ENCODE measurements at regions not wholly inside any gene's neighbourhood (a gene's known extent, or its start where the extent isn't known, plus 50 kb on each side); places are given as distances from the start of the nearest gene placed in this dataset.

- DNase-seq (ENCODE audit: insufficient read length, low spot score) (no peak), FAIRE-seq (no peak)
- TF ChIP-seq POLR2A (IDR thresholded peaks at IDR 0.05; ENCODE audit: low read depth, low read length) (no peak), POU2F2 (IDR thresholded peaks at IDR 0.05; ENCODE audit: low read depth, low read length) (no peak), SPI1 (IDR thresholded peaks at IDR 0.05; ENCODE audit: low read depth, low read length) (no peak), TAF1 (IDR thresholded peaks at IDR 0.05; ENCODE audit: low read depth, low read length) (no peak), PAX5 (IDR thresholded peaks at IDR 0.05; ENCODE audit: insufficient read depth, low read length, severe bottlenecking) (no peak), POLR2AphosphoS5 (IDR thresholded peaks at IDR 0.05; ENCODE audit: low read depth, low read length) (no peak)
These were observed 317.1 kb upstream of the NPVF start for GRCh38 chr7:25545124-25546008.

DNA sequence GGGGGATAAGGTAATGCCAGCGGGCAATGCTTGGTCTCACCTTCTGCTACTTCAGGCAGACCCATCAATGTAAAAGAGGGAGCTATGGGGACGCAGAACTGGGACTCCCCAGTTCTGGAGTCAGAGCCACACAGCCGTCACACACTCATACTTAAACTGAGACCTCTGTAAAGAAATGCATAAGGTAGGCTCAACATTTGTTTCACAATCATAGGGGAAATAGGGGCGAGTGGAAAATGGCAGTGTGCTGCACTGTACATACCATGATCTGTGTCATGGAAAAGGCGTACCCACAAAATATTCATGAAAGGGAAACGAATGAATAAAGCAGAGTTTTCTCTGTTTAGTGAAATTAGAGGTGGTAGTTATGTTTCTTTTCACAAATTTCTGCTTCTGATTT is 318.0 kb upstream of the NPVF start:
- DNase-seq (ENCODE audit: insufficient read length, low spot score) (no peak), FAIRE-seq (no peak)
- TF ChIP-seq POU2F2 (IDR thresholded peaks at IDR 0.05; ENCODE audit: low read depth, low read length) (no peak), SPI1 (IDR thresholded peaks at IDR 0.05; ENCODE audit: low read depth, low read length) (no peak), POLR2AphosphoS5 (IDR thresholded peaks at IDR 0.05; ENCODE audit: low read depth, low read length) (no peak), TAF1 (IDR thresholded peaks at IDR 0.05; ENCODE audit: low read depth, low read length) (no peak), POLR2A (IDR thresholded peaks at IDR 0.05; ENCODE audit: low read depth, low read length) (no peak), PAX5 (IDR thresholded peaks at IDR 0.05; ENCODE audit: insufficient read depth, low read length, severe bottlenecking) (no peak)

GRCh38 chr7:25549271-25549921 is 321.1 kb upstream of the NPVF start:
- no peak for TF ChIP-seq PAX5 (IDR thresholded peaks at IDR 0.05; ENCODE audit: insufficient read depth, low read length, severe bottlenecking)
- no peak for TF ChIP-seq POLR2A (IDR thresholded peaks at IDR 0.05; ENCODE audit: low read depth, low read length)
- no peak for TF ChIP-seq SPI1 (IDR thresholded peaks at IDR 0.05; ENCODE audit: low read depth, low read length)
- TF ChIP-seq POU2F2 (IDR thresholded peaks at IDR 0.05; ENCODE audit: low read depth, low read length) = no peak
- no peak for TF ChIP-seq POLR2AphosphoS5 (IDR thresholded peaks at IDR 0.05; ENCODE audit: low read depth, low read length)
- no peak for TF ChIP-seq TAF1 (IDR thresholded peaks at IDR 0.05; ENCODE audit: low read depth, low read length)
- FAIRE-seq = no peak
- no peak for DNase-seq (ENCODE audit: insufficient read length, low spot score)

DNA sequence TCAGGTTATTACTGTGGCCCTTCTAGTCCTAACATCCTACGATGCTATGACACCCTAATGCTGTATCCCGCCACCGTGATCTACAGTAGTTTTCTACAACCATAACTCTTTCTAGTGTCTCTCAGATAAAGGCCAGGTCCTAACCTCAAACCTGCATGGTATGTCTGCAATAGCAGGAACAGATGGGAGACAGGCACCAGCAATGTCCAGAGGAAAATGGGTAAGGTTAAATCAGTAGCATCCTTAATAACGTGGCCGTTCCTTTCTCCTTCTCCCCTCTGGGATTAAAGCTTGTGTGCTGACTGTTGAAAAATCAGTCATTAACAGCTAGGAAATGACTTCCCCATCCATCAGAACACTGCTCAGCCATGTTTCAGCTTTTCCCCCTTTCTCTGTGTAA is 321.9 kb upstream of the NPVF start:
- no peak for FAIRE-seq
- DNase-seq (ENCODE audit: insufficient read length, low spot score) = no peak
- TF ChIP-seq POLR2AphosphoS5 (IDR thresholded peaks at IDR 0.05; ENCODE audit: low read depth, low read length) (no peak), SPI1 (IDR thresholded peaks at IDR 0.05; ENCODE audit: low read depth, low read length) (no peak), PAX5 (IDR thresholded peaks at IDR 0.05; ENCODE audit: insufficient read depth, low read length, severe bottlenecking) (no peak), POLR2A (IDR thresholded peaks at IDR 0.05; ENCODE audit: low read depth, low read length) (no peak), POU2F2 (IDR thresholded peaks at IDR 0.05; ENCODE audit: low read depth, low read length) (no peak), TAF1 (IDR thresholded peaks at IDR 0.05; ENCODE audit: low read depth, low read length) (no peak)

- FAIRE-seq (no peak), DNase-seq (ENCODE audit: insufficient read length, low spot score) (no peak)
- no peak for TF ChIP-seq POLR2AphosphoS5 (IDR thresholded peaks at IDR 0.05; ENCODE audit: low read depth, low read length)
- no peak for TF ChIP-seq TAF1 (IDR thresholded peaks at IDR 0.05; ENCODE audit: low read depth, low read length)
- TF ChIP-seq SPI1 (IDR thresholded peaks at IDR 0.05; ENCODE audit: low read depth, low read length) = no peak
These were observed 324.7 kb upstream of the NPVF start for GRCh38 chr7:25552998-25553397.

DNA sequence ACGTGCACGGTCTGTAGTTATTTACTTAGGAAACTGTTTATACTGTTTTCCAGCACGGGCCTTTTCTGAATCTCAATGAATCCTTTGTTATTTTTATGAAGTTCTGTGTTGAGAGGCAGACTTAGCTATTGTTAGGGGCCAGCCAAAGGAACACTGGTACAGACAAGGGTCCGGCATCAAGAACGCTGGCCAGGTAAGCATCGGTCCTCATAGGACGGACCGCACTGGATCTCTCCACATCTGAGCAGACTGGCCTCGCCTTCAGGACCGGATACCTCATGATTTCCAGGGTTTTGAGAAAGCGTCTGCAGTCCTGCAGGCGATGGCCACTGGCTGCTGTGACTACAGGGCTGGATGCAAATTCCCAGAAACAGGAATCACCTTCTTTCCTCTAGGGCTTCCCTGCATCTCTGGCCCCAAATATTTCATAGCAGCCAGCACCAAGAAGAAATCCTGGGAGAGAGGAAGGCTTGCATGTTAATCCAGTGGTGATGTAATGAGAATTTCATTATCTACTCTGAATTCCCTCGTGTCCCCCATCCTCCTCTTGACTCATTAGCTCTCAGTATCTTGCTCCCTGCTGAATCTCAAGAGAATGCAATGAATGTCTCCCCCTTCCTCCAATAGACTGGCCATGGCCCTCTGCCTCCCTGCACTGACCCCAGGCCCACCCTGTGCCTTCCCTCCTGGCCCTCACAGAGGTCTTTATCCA is 325.4 kb upstream of the NPVF start:
- FAIRE-seq = no peak
- TF ChIP-seq PAX5 (IDR thresholded peaks at IDR 0.05; ENCODE audit: insufficient read depth, low read length, severe bottlenecking) (no peak), POU2F2 (IDR thresholded peaks at IDR 0.05; ENCODE audit: low read depth, low read length) (no peak), POLR2AphosphoS5 (IDR thresholded peaks at IDR 0.05; ENCODE audit: low read depth, low read length) (no peak), SPI1 (IDR thresholded peaks at IDR 0.05; ENCODE audit: low read depth, low read length) (no peak), TAF1 (IDR thresholded peaks at IDR 0.05; ENCODE audit: low read depth, low read length) (no peak), POLR2A (IDR thresholded peaks at IDR 0.05; ENCODE audit: low read depth, low read length) (no peak)
- no peak for DNase-seq (ENCODE audit: insufficient read length, low spot score)

DNA sequence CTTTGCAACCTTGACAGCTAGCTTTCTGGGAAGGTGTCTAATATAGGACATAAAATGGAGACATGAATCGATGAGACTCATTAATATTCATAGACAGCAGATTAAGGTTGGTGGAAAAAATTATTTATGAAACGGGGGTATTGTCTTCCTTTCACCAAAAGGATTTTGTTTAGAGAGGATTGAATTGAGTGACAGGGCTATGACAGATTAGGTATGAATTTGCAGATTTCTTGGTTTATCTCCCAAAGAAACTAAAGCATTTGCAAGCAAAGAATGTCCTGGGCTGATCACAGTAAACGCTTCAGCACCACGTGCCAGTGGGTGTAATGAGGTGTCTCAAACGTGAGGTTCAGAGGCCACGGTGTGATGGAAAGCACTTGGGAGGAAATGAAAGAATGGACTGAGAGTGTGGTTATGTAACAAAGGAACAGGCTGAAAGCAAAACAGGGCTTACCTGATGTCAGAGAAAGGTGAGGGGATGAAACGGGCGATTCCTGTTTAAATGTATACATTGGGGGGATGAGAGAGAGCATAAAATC is 329.2 kb upstream of the NPVF start:
- TF ChIP-seq SPI1 (IDR thresholded peaks at IDR 0.05; ENCODE audit: low read depth, low read length) = 0 out of 2 replicates have a peak, but pooled peaks have one; percentile 6
- TF ChIP-seq TAF1 (IDR thresholded peaks at IDR 0.05; ENCODE audit: low read depth, low read length) = no peak
- TF ChIP-seq PAX5 (IDR thresholded peaks at IDR 0.05; ENCODE audit: insufficient read depth, low read length, severe bottlenecking) = no peak
- FAIRE-seq (no peak), DNase-seq (ENCODE audit: insufficient read length, low spot score) (no peak)

- FAIRE-seq (no peak), DNase-seq (ENCODE audit: insufficient read length, low spot score) (no peak)
- TF ChIP-seq POU2F2 (IDR thresholded peaks at IDR 0.05; ENCODE audit: low read depth, low read length) (no peak), SPI1 (IDR thresholded peaks at IDR 0.05; ENCODE audit: low read depth, low read length) (no peak), PAX5 (IDR thresholded peaks at IDR 0.05; ENCODE audit: insufficient read depth, low read length, severe bottlenecking) (no peak), POLR2AphosphoS5 (IDR thresholded peaks at IDR 0.05; ENCODE audit: low read depth, low read length) (no peak), POLR2A (IDR thresholded peaks at IDR 0.05; ENCODE audit: low read depth, low read length) (no peak), TAF1 (IDR thresholded peaks at IDR 0.05; ENCODE audit: low read depth, low read length) (no peak)
These were observed 329.6 kb upstream of the NPVF start for GRCh38 chr7:25557930-25558329.

- no peak for TF ChIP-seq TAF1 (IDR thresholded peaks at IDR 0.05; ENCODE audit: low read depth, low read length)
- TF ChIP-seq SPI1 (IDR thresholded peaks at IDR 0.05; ENCODE audit: low read depth, low read length) = no peak
- no peak for TF ChIP-seq POLR2A (IDR thresholded peaks at IDR 0.05; ENCODE audit: low read depth, low read length)
- no peak for TF ChIP-seq POLR2AphosphoS5 (IDR thresholded peaks at IDR 0.05; ENCODE audit: low read depth, low read length)
- no peak for TF ChIP-seq PAX5 (IDR thresholded peaks at IDR 0.05; ENCODE audit: insufficient read depth, low read length, severe bottlenecking)
- DNase-seq (ENCODE audit: insufficient read length, low spot score) (no peak), FAIRE-seq (no peak)
These were observed 330.3 kb upstream of the NPVF start for GRCh38 chr7:25558605-25559004.
